ENCODE measurements at regions not wholly inside any gene's neighbourhood (a gene's known extent, or its start where the extent isn't known, plus 50 kb on each side); places are given as distances from the start of the nearest gene placed in this dataset.
"Not testable (repeated sequence)": the region's sequence is repeated elsewhere in the genome, so short reads cannot be mapped to it uniquely, and the experiment has no call there.

GRCh38 chr15:44849701-44850403 is 106.6 kb upstream of the TERB2 start:
- not testable (repeated sequence) for DNase-seq

- peak; percentile 67 for DNase-seq
These were observed 103.1 kb upstream of the TERB2 start for GRCh38 chr15:44853304-44853950.

GRCh38 chr15:44854696-44855095 is 101.8 kb upstream of the TERB2 start:
- not testable (repeated sequence) for DNase-seq

- DNase-seq: not testable (repeated sequence)
These were observed 100.2 kb upstream of the TERB2 start for GRCh38 chr15:44856284-44856683.

GRCh38 chr15:44857164-44857710 is 99.2 kb upstream of the TERB2 start:
- not testable (repeated sequence) for DNase-seq

- not testable (repeated sequence) for DNase-seq
These were observed 97.4 kb upstream of the TERB2 start for GRCh38 chr15:44859088-44859487.

GRCh38 chr15:44860168-44860567 is 96.3 kb upstream of the TERB2 start:
- DNase-seq: not testable (repeated sequence)

GRCh38 chr15:44861439-44861910 is 95.0 kb upstream of the TERB2 start:
- no peak for DNase-seq

- no peak for DNase-seq
These were observed 94.6 kb upstream of the TERB2 start for GRCh38 chr15:44861917-44862316.

GRCh38 chr15:44862866-44863265 is 93.6 kb upstream of the TERB2 start:
- not testable (repeated sequence) for DNase-seq

GRCh38 chr15:44868100-44868499 is 88.4 kb upstream of the TERB2 start:
- not testable (repeated sequence) for DNase-seq

GRCh38 chr15:44870125-44870524 is 86.4 kb upstream of the TERB2 start:
- DNase-seq: not testable (repeated sequence)

- no peak for DNase-seq
These were observed 83.4 kb upstream of the TERB2 start for GRCh38 chr15:44873103-44873502.

GRCh38 chr15:44879066-44879465 is 77.4 kb upstream of the TERB2 start:
- no peak for DNase-seq

- DNase-seq: no peak
These were observed 74.0 kb upstream of the TERB2 start for GRCh38 chr15:44882499-44882968.

GRCh38 chr15:44883199-44883877 is 73.1 kb upstream of the TERB2 start:
- no peak for DNase-seq

GRCh38 chr15:44898890-44899651 is 57.4 kb upstream of the TERB2 start:
- DNase-seq: not testable (repeated sequence)

GRCh38 chr15:44899775-44900174 is 56.7 kb upstream of the TERB2 start:
- DNase-seq: not testable (repeated sequence)

- DNase-seq: not testable (repeated sequence)
These were observed 55.7 kb upstream of the TERB2 start for GRCh38 chr15:44900796-44901195.

GRCh38 chr15:44903281-44903680 is 53.2 kb upstream of the TERB2 start:
- DNase-seq: not testable (repeated sequence)

- DNase-seq: not testable (repeated sequence)
These were observed 51.7 kb upstream of the TERB2 start for GRCh38 chr15:44904651-44905340.
